Mesenchymal stem cell (in vitro differentiated cells and primary cell): ENCODE measurements at regions not wholly inside any gene's neighbourhood (a gene's known extent, or its start where the extent isn't known, plus 50 kb on each side); places are given as distances from the start of the nearest gene placed in this dataset.
A peak's percentile ranks its signal among the peaks of the same experiment; 100 is the strongest.

Experiments
- DNase-seq: peaks from one replicate; pipeline ENCODE4 v3.0.0-alpha.2; 2013
- H2AFZ ChIP-seq: one replicate; pipeline ENCODE4 v1.6.1; 2013; ENCODE audit warnings: low read depth, mild to moderate bottlenecking, control low read depth, inconsistent platforms, low read length, moderate library complexity
- H2AK5ac ChIP-seq: 2 replicates; pipeline ENCODE4 v1.6.1; 2013; ENCODE audit warnings: low read length, moderate library complexity, mild to moderate bottlenecking, inconsistent platforms; ENCODE audit not compliant: severe bottlenecking
- H2BK120ac ChIP-seq: one replicate; pipeline ENCODE4 v1.6.1; 2013; ENCODE audit warnings: low read depth, mild to moderate bottlenecking, inconsistent platforms, low read length, moderate library complexity
- H2BK12ac ChIP-seq, 2 experiments: one replicate each; pipeline ENCODE4 v1.6.1; 2013; ENCODE audit warnings: inconsistent platforms in 2 of 2, low read length in 2 of 2, mild to moderate bottlenecking in 2 of 2, moderate library complexity in 2 of 2, control low read depth in 1 of 2
- H2BK15ac ChIP-seq: one replicate; pipeline ENCODE4 v1.6.1; 2013; ENCODE audit warnings: mild to moderate bottlenecking, low read depth, inconsistent platforms; ENCODE audit not compliant: poor library complexity, severe bottlenecking
- H2BK5ac ChIP-seq: 2 replicates; pipeline ENCODE4 v1.6.1; 2013; ENCODE audit warnings: low read depth, mild to moderate bottlenecking, low read length, control low read depth, inconsistent platforms; ENCODE audit not compliant: poor library complexity, severe bottlenecking
- H3K14ac ChIP-seq, 2 experiments: one replicate each; pipeline ENCODE4 v1.6.1; 2013; ENCODE audit warnings: inconsistent platforms in 2 of 2, low read length in 2 of 2, control low read depth in 1 of 2, mild to moderate bottlenecking in 1 of 2, moderate library complexity in 1 of 2
- H3K18ac ChIP-seq, 2 experiments: one replicate each; pipeline ENCODE4 v1.6.1; 2013; ENCODE audit warnings: inconsistent platforms in 2 of 2, low read length in 2 of 2, control low read depth in 1 of 2, low read depth in 1 of 2, mild to moderate bottlenecking in 1 of 2
- H3K23ac ChIP-seq, 2 experiments: one replicate each; pipeline ENCODE4 v1.6.1; 2013; ENCODE audit warnings: inconsistent platforms in 2 of 2, low read length in 2 of 2, mild to moderate bottlenecking in 2 of 2, moderate library complexity in 2 of 2, control low read depth in 1 of 2
- H3K27ac ChIP-seq: 2 replicates; pipeline ENCODE4 v1.5.1; 2013; ENCODE audit warnings: mild to moderate bottlenecking, moderate library complexity, low read length, control low read depth, inconsistent platforms; ENCODE audit not compliant: poor library complexity, severe bottlenecking
- H3K27me3 ChIP-seq, 2 experiments: 2 replicates each; pipeline versions ENCODE4 v1.6.1 to v1.7.0; 2013; ENCODE audit warnings: low read length in 2 of 2, mild to moderate bottlenecking in 2 of 2, moderate library complexity in 2 of 2, control low read depth in 1 of 2, inconsistent platforms in 1 of 2; ENCODE audit not compliant: control insufficient read depth in 1 of 2, insufficient read depth in 1 of 2
- H3K36me3 ChIP-seq, 2 experiments: 2 replicates each; pipeline versions ENCODE4 v1.6.1 to v1.7.0; 2013; ENCODE audit warnings: low read length in 2 of 2, control low read depth in 1 of 2, inconsistent platforms in 1 of 2, low read depth in 1 of 2, mild to moderate bottlenecking in 1 of 2; ENCODE audit not compliant: insufficient read depth in 2 of 2, control insufficient read depth in 1 of 2
- H3K4ac ChIP-seq, 2 experiments: one replicate each; pipeline ENCODE4 v1.6.1; 2013; ENCODE audit warnings: inconsistent platforms in 2 of 2, low read length in 2 of 2, mild to moderate bottlenecking in 2 of 2, moderate library complexity in 2 of 2, control low read depth in 1 of 2, low read depth in 1 of 2
- H3K4me1 ChIP-seq: 2 replicates; pipeline ENCODE4 v1.6.1; 2013; ENCODE audit warnings: low read depth, low read length, control low read depth; ENCODE audit not compliant: control insufficient read depth, insufficient read depth
- H3K4me2 ChIP-seq: 2 replicates; pipeline ENCODE4 v1.6.1; 2013; ENCODE audit warnings: low read length, mild to moderate bottlenecking, inconsistent platforms; ENCODE audit not compliant: poor library complexity, severe bottlenecking
- H3K4me3 ChIP-seq, 2 experiments: 2 replicates each; pipeline versions ENCODE4 v1.5.1 to v1.7.0; 2013; ENCODE audit warnings: low read length in 2 of 2, mild to moderate bottlenecking in 2 of 2, control low read depth in 1 of 2, low read depth in 1 of 2; ENCODE audit not compliant: insufficient read depth in 1 of 2
- H3K79me1 ChIP-seq: replicated peaks from 2 replicates; pipeline ENCODE4 v1.6.1; 2013; ENCODE audit warnings: mild to moderate bottlenecking, control low read depth, low read length, inconsistent platforms; ENCODE audit not compliant: poor library complexity, severe bottlenecking
- H3K9ac ChIP-seq: 2 replicates; pipeline ENCODE4 v1.7.0; 2013; ENCODE audit warnings: mild to moderate bottlenecking, low read length, moderate library complexity
- H3K9me3 ChIP-seq: 2 replicates; pipeline ENCODE4 v1.7.0; 2013; ENCODE audit warnings: mild to moderate bottlenecking, low read length; ENCODE audit not compliant: control insufficient read depth
- H4K8ac ChIP-seq: one replicate; pipeline ENCODE4 v1.6.1; 2013; ENCODE audit warnings: inconsistent platforms, mild to moderate bottlenecking, low read length, moderate library complexity
- H4K91ac ChIP-seq: one replicate; pipeline ENCODE4 v1.6.1; 2013; ENCODE audit warnings: mild to moderate bottlenecking, low read length, inconsistent platforms
- WGBS: methylation state at CpG from one replicate; pipeline ENCODE4 v1.1.7; 2013; ENCODE audit warnings: mixed read lengths; 5-methylcytosine and 5-hydroxymethylcytosine counted together

GRCh38 chr5:85069659-85070640, 685.3 kb upstream of the EDIL3 start:
- no peaks in the 10 kb centered on the region for H3K79me1 ChIP-seq
- no peak overlapping the region for H2BK15ac ChIP-seq
- peak overlapping the region in 1 of 2 experiments; percentile 35 for H3K4me3 ChIP-seq
- H2AFZ ChIP-seq = no peak overlapping the region
- H3K36me3 ChIP-seq = no peaks in the 10 kb centered on the region
- no peak overlapping the region for H2BK120ac ChIP-seq
- 85% methylated on average over 6 of the region's 8 CpGs for WGBS
- H3K4me2 ChIP-seq = no peak overlapping the region
- DNase-seq = no peak
- H3K27ac ChIP-seq = no peak overlapping the region
- H3K27me3 ChIP-seq = no peaks in the 10 kb centered on the region
- no peak overlapping the region for H3K9ac ChIP-seq
- no peak overlapping the region for H4K8ac ChIP-seq
- H3K14ac ChIP-seq = no peak overlapping the region
- H4K91ac ChIP-seq = peak overlapping the region; percentile 83
- peaks cover 2% of the 10 kb centered on the region for H3K4me1 ChIP-seq
- no peak overlapping the region for H2AK5ac ChIP-seq
- H3K23ac ChIP-seq = no peak overlapping the region
- no peak overlapping the region for H2BK5ac ChIP-seq
- H3K18ac ChIP-seq = no peak overlapping the region
- H3K9me3 ChIP-seq = no peaks in the 10 kb centered on the region
- H2BK12ac ChIP-seq = no peak overlapping the region
- H3K4ac ChIP-seq = no peak overlapping the region

- Histone ChIP-seq H3K27ac (no peak overlapping the region), H3K27me3 (no peaks in the 10 kb centered on the region), H2BK12ac (no peak overlapping the region), H3K4ac (no peak overlapping the region), H4K91ac (no peak overlapping the region), H4K8ac (no peak overlapping the region), H2BK120ac (no peak overlapping the region), H3K36me3 (no peaks in the 10 kb centered on the region), H3K18ac (no peak overlapping the region), H3K23ac (no peak overlapping the region), H3K14ac (no peak overlapping the region), H3K4me2 (no peak overlapping the region), H3K9me3 (no peaks in the 10 kb centered on the region), H2BK5ac (no peak overlapping the region), H3K79me1 (no peaks in the 10 kb centered on the region), H2AK5ac (no peak overlapping the region), H2AFZ (no peak overlapping the region), H3K4me3 (no peak overlapping the region), H3K9ac (no peak overlapping the region), H3K4me1 (no peaks in the 10 kb centered on the region), H2BK15ac (no peak overlapping the region)
- no peak for DNase-seq
Measured at GRCh38 chr5:85077581-85077980, 692.9 kb upstream of the EDIL3 start.

- Histone ChIP-seq H3K9me3 (peaks cover 3% of the 10 kb centered on the region), H3K36me3 (no peaks in the 10 kb centered on the region), H3K27ac (no peak overlapping the region), H3K4me3 (no peak overlapping the region), H3K27me3 (no peaks in the 10 kb centered on the region), H2AK5ac (no peak overlapping the region), H4K91ac (no peak overlapping the region), H3K18ac (no peak overlapping the region), H2BK5ac (no peak overlapping the region), H2BK15ac (no peak overlapping the region), H3K23ac (no peak overlapping the region), H4K8ac (no peak overlapping the region), H3K4me2 (no peak overlapping the region), H3K4ac (no peak overlapping the region), H3K14ac (no peak overlapping the region), H2AFZ (no peak overlapping the region), H2BK12ac (no peak overlapping the region), H3K4me1 (no peaks in the 10 kb centered on the region), H3K79me1 (no peaks in the 10 kb centered on the region), H3K9ac (no peak overlapping the region), H2BK120ac (no peak overlapping the region)
- no CpG with 5 or more reads among the region's 2 CpGs for WGBS
- DNase-seq = no peak
Measured at GRCh38 chr5:85096421-85096820, 711.7 kb upstream of the EDIL3 start.

DNA sequence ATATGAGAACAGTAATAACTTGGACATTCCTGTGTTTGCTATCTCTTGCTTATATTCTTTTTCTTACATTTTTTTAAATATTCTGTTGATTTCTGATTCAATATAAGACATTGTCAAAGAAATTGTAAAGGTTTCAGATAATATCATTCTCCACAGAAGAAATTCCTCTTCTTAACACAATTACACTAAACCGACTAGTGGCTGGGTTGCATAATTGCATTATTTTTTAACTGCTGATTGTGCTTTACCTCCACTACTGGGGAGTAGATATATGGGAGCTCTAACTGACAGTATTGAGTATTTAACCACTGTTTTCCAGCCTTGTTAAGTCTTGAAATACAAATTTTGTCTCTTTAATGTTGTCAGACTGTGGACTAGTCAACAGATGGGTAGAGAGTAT, 723.8 kb upstream of the EDIL3 start:
- Histone ChIP-seq H4K8ac (no peak overlapping the region), H3K4ac (no peak overlapping the region), H3K4me2 (no peak overlapping the region), H2BK12ac (no peak overlapping the region), H3K4me1 (no peaks in the 10 kb centered on the region), H3K23ac (no peak overlapping the region), H3K14ac (no peak overlapping the region), H2BK15ac (no peak overlapping the region), H2AFZ (no peak overlapping the region), H3K18ac (no peak overlapping the region), H3K36me3 (no peaks in the 10 kb centered on the region), H3K4me3 (no peak overlapping the region), H2BK5ac (no peak overlapping the region), H4K91ac (no peak overlapping the region), H2AK5ac (no peak overlapping the region), H3K9me3 (peaks cover 9% of the 10 kb centered on the region), H2BK120ac (no peak overlapping the region), H3K27ac (no peak overlapping the region), H3K9ac (no peak overlapping the region), H3K79me1 (no peaks in the 10 kb centered on the region), H3K27me3 (no peaks in the 10 kb centered on the region)
- WGBS = no CpG with 5 or more reads among the region's 1 CpG
- no peak for DNase-seq
